ENCODE measurements at regions not wholly inside any gene's neighbourhood (a gene's known extent, or its start where the extent isn't known, plus 50 kb on each side); places are given as distances from the start of the nearest gene placed in this dataset.

GRCh38 chr2:205876127-205876526 lies 193.8 kb downstream of the NRP2 start:
- TF ChIP-seq POLR2A (IDR thresholded peaks at IDR 0.05; ENCODE audit: low read length) (no peak), GATA1 (IDR thresholded peaks at IDR 0.05; ENCODE audit: low read depth, low read length) (no peak)

All from erythroblast (primary cell).